Tibial artery (tissue), 4 donors: ENCODE measurements at regions not wholly inside any gene's neighbourhood (a gene's known extent, or its start where the extent isn't known, plus 50 kb on each side); places are given as distances from the start of the nearest gene placed in this dataset.

ENCODE experiments used
- DNase-seq, 2 donors: peaks; one replicate each; pipeline ENCODE4 v3.0.0-alpha.2; 2019
- H3K27ac ChIP-seq, 2 donors: fragments of 200-600 bp; sonication (generic) in 1 of 2; 1 replicate in 1 of 2; 2 replicates in 1 of 2; pipeline ENCODE4 v1.5.1; 2018 to 2019; ENCODE audit warnings: mild to moderate bottlenecking in 1 of 2
- H3K27me3 ChIP-seq, 2 donors: fragments of 200-600 bp; sonication (generic) in 1 of 2; one replicate each; pipeline versions ENCODE4 v1.5.1 to v1.6.0; 2016 to 2019
- H3K36me3 ChIP-seq, 3 donors: fragments of 200-600 bp; sonication (generic) in 2 of 3; one replicate each; pipeline ENCODE4 v1.5.1; 2016 to 2019; ENCODE audit warnings: mild to moderate bottlenecking in 2 of 3
- H3K4me1 ChIP-seq, 4 donors: fragments of 200-600 bp; sonication (generic) in 2 of 4; 1 replicate in 3 of 4; 2 replicates in 1 of 4; pipeline ENCODE4 v1.5.1; 2016 to 2019
- H3K4me3 ChIP-seq, 2 donors: fragments of 200-600 bp; sonication (generic) in 1 of 2; 1 replicate in 1 of 2; 2 replicates in 1 of 2; pipeline ENCODE4 v1.5.1; 2018 to 2019; ENCODE audit warnings: mild to moderate bottlenecking in 2 of 2
- H3K9me3 ChIP-seq, 3 donors: fragments of 200-600 bp; sonication (generic) in 1 of 3; one replicate each; pipeline ENCODE4 v1.5.1; 2016 to 2019
- intact Hi-C: fragments of 100-400 bp; cut with DNase I; formaldehyde crosslinking; loops from one replicate; pipeline ENCODE4 v1.15.0; 2023; ENCODE audit warnings: low total_unique reads
- TF ChIP-seq, protein P1 (sequence below), 2 experiments: fragments of 200-600 bp in 1 of 2; fragments of 450-650 bp in 1 of 2; IDR thresholded peaks; one replicate each; pipeline ENCODE4 v1.5.1; 2017 to 2019; ENCODE audit warnings: antibody characterized with exemption in 2 of 2, mild to moderate bottlenecking in 1 of 2, moderate library complexity in 1 of 2

DNA sequence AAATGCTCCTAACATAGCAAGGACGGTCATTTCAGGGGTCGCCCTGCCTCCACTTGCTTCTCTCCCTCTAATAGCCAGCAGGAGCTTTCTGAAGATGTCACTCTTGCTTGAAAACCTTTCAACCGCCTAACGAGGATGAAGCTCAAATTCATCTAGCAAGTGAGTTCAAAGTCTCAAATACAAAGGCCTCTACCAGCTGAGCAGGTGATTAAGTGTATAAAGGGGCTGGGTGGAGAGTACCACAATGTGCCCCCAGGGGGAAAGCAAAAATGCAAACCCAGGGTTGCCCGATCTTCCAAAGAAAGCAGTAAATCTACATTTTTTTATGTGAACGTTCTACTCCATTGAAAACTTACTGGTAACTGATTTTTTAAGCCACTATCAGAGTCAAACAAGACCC lies 50.4 kb upstream of the GRIP2 start:
- intact Hi-C loops = no loop called here
- Histone ChIP-seq H3K27ac (no peak overlapping the region), H3K36me3 (no peaks in the 10 kb centered on the region), H3K27me3 (peaks cover 0 to 45% of the 10 kb centered on the region in 2 donors), H3K4me3 (no peak overlapping the region), H3K9me3 (no peaks in the 10 kb centered on the region), H3K4me1 (no peaks in the 10 kb centered on the region)
- TF ChIP-seq, protein P1, sequence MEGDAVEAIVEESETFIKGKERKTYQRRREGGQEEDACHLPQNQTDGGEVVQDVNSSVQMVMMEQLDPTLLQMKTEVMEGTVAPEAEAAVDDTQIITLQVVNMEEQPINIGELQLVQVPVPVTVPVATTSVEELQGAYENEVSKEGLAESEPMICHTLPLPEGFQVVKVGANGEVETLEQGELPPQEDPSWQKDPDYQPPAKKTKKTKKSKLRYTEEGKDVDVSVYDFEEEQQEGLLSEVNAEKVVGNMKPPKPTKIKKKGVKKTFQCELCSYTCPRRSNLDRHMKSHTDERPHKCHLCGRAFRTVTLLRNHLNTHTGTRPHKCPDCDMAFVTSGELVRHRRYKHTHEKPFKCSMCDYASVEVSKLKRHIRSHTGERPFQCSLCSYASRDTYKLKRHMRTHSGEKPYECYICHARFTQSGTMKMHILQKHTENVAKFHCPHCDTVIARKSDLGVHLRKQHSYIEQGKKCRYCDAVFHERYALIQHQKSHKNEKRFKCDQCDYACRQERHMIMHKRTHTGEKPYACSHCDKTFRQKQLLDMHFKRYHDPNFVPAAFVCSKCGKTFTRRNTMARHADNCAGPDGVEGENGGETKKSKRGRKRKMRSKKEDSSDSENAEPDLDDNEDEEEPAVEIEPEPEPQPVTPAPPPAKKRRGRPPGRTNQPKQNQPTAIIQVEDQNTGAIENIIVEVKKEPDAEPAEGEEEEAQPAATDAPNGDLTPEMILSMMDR (IDR thresholded peaks at IDR 0.05) = no peak
- peak in 1 of 2 donors; percentile 28 for DNase-seq

DNA sequence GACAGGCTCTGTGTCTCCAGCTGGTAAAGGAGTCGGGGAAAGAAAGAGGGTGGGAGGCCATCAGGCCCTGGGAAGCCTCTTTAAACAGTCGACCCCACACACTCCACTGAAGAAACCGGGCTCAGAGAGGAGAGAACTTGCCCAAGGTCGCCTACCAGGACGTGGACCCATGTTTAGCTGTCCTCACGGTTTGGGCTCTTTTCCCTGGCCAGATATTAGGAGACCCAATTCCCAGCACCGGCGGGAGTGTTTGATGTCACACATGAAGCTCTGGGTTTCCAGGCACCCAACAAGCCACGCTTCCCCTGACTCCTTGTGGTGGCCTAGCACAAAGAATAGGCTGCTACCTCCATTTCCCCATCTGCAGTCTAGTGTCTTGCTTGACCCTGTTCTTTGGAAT lies 52.2 kb upstream of the GRIP2 start:
- intact Hi-C loops = no loop called here
- H3K27ac ChIP-seq = no peak overlapping the region
- H3K27me3 ChIP-seq = peaks cover 0 to 51% of the 10 kb centered on the region in 2 donors
- TF ChIP-seq, protein P1 (IDR thresholded peaks at IDR 0.05) = no peak
- no peaks in the 10 kb centered on the region for H3K9me3 ChIP-seq
- H3K36me3 ChIP-seq = no peaks in the 10 kb centered on the region
- DNase-seq = peak in 1 of 2 donors; percentile 24
- H3K4me1 ChIP-seq = no peaks in the 10 kb centered on the region
- no peak overlapping the region for H3K4me3 ChIP-seq

DNA sequence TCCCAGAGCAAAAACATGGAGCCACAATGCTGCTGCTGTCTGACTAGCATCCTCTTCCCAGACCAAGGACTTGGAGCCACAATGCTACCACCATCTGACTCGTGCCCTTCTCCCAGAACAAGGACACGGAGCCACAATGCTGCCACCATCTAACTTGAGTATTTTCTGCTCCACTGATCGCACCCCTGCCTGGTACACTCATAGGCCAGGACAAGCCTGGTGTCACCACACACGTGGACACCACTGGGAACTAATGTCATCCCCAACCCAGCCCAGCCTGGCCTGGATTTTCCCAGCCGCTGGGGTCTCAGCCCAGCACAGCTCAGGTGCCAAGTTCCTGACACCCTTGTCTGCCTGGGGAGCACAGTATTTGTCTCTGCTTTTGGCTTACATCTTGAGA lies 52.7 kb upstream of the GRIP2 start:
- peak in 1 of 2 donors; percentile 60 for DNase-seq
- Histone ChIP-seq H3K27ac (no peak overlapping the region), H3K9me3 (no peaks in the 10 kb centered on the region), H3K4me3 (no peak overlapping the region), H3K4me1 (no peaks in the 10 kb centered on the region), H3K36me3 (no peaks in the 10 kb centered on the region), H3K27me3 (peaks cover 0 to 55% of the 10 kb centered on the region in 2 donors)
- TF ChIP-seq, protein P1 (IDR thresholded peaks at IDR 0.05) = no peak
- intact Hi-C loops = no loop called here

DNA sequence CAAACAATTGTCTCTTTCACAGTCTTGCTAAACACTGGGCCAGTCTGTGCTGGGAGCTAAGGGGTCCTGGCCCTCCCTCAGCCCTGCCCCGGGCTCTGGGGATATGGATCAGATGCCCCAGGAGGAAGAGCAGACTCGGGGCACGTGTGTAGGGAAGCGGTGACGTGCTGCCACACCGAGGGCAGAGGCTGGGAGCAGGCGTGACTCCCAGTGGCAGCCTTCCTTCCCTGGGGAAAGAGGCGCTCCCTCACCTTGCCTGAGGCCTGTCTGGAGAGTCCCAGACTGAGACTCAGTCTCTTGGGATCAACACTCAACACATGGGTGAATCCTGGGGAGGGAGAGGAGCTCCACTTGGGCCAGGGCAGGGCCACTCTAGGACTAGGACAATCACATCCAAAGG lies 54.1 kb upstream of the GRIP2 start:
- TF ChIP-seq, protein P1 (IDR thresholded peaks at IDR 0.05) = no peak
- no peak for DNase-seq
- H3K27me3 ChIP-seq = peaks cover 0 to 57% of the 10 kb centered on the region in 2 donors
- no peaks in the 10 kb centered on the region for H3K36me3 ChIP-seq
- H3K4me1 ChIP-seq = no peaks in the 10 kb centered on the region
- no peak overlapping the region for H3K4me3 ChIP-seq
- no peaks in the 10 kb centered on the region for H3K9me3 ChIP-seq
- no peak overlapping the region for H3K27ac ChIP-seq
- intact Hi-C loops = no loop called here

DNA sequence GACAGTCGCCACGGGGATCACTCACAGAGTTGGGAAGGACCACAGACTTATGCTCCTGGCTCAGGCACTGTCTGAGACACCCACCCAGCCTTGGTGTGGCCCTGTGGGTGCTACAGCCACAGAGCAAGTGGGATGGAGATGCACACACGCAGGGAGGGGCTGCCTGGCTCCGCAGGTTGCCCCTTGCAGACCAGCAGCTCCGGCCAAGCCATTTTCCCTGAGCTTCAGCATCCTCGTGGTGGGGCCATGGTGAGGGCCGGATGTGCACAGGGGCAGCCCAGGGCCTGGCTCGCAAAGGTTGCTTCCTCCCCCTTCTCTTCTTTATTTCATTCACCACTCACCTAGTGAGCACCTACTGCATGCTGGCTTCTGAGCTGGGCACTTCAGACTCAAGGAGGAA lies 55.4 kb upstream of the GRIP2 start:
- peak in 1 of 2 donors; percentile 48 for DNase-seq
- Histone ChIP-seq H3K36me3 (no peaks in the 10 kb centered on the region), H3K27me3 (peaks cover 0 to 65% of the 10 kb centered on the region in 2 donors), H3K4me3 (no peak overlapping the region), H3K27ac (no peak overlapping the region), H3K4me1 (no peaks in the 10 kb centered on the region), H3K9me3 (no peaks in the 10 kb centered on the region)
- TF ChIP-seq, protein P1 (IDR thresholded peaks at IDR 0.05) = no peak
- intact Hi-C loops = no loop called here

DNA sequence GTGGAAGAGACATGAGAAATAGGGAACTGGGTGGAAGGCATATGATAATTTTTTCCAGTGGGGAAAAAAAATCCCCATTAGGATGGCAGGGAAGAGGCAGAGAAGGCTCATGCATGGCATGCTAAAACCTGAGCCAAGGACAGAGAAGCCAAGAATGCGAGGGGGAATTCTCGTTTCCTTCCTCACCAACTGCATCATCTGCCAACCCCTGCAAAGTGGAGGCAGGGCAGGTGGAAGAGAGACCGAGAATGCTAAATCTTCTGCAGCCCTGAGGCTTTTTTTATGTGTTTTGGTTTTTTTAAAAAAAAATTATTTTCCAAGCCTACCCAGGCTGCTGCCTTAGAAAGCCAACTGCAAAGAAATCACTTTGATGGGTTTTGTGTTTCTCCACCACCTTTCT lies 54.3 kb upstream of the CCDC174 start:
- DNase-seq = no peak
- intact Hi-C loops = no loop called here
- H3K4me3 ChIP-seq = no peak overlapping the region
- H3K27ac ChIP-seq = no peak overlapping the region
- no peaks in the 10 kb centered on the region for H3K36me3 ChIP-seq
- H3K4me1 ChIP-seq = peaks cover 0 to 6% (median 4%) of the 10 kb centered on the region in 4 donors
- peaks cover 0 to 76% of the 10 kb centered on the region in 2 donors for H3K27me3 ChIP-seq
- TF ChIP-seq, protein P1 (IDR thresholded peaks at IDR 0.05) = no peak
- H3K9me3 ChIP-seq = no peaks in the 10 kb centered on the region
